Coronary artery (tissue), 2 donors: ENCODE measurements at regions not wholly inside any gene's neighbourhood (a gene's known extent, or its start where the extent isn't known, plus 50 kb on each side); places are given as distances from the start of the nearest gene placed in this dataset.
"Not testable (repeated sequence)": the region's sequence is repeated elsewhere in the genome, so short reads cannot be mapped to it uniquely, and the experiment has no call there.

ENCODE experiments used
- DNase-seq: peaks from one replicate; pipeline ENCODE4 v3.0.0-alpha.2; 2017; ENCODE audit warnings: low spot score
- H3K27ac ChIP-seq, 2 donors: fragments of 200-600 bp; sonication (generic); one replicate each; pipeline ENCODE4 v1.5.1; 2016 to 2019
- H3K4me3 ChIP-seq: fragments of 200-600 bp; sonication (generic); 2 replicates; pipeline ENCODE4 v1.5.1; 2016; ENCODE audit warnings: mild to moderate bottlenecking, moderate library complexity
- TF ChIP-seq, protein P1 (sequence below): fragments of 200-600 bp; sonication (generic); IDR thresholded peaks from one replicate; pipeline ENCODE4 v1.5.1; 2019; ENCODE audit warnings: antibody characterized with exemption

DNA sequence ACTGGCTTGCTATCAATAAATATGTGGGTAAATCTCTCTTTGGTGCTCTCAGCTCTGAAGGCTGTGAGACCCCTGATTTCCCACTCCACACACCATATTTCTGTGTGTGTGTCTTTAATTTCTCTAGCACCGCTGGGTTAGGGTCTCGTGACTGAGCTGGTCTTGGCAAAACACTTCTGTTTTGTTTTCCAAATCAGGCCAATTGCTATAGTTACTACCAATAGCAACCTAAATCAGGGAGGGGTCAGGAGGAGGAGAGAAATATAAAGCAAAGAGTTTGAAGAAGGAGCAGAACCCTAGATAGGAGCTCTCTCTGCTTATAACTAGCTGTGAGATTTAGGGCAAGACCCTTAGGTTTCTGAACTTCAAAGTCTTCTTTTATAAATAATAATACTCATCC lies 250.5 kb upstream of the IGFBP7 start:
- DNase-seq, result no peak
- Histone ChIP-seq H3K27ac (no peak overlapping the region), H3K4me3 (no peak overlapping the region)
- TF ChIP-seq, protein P1, sequence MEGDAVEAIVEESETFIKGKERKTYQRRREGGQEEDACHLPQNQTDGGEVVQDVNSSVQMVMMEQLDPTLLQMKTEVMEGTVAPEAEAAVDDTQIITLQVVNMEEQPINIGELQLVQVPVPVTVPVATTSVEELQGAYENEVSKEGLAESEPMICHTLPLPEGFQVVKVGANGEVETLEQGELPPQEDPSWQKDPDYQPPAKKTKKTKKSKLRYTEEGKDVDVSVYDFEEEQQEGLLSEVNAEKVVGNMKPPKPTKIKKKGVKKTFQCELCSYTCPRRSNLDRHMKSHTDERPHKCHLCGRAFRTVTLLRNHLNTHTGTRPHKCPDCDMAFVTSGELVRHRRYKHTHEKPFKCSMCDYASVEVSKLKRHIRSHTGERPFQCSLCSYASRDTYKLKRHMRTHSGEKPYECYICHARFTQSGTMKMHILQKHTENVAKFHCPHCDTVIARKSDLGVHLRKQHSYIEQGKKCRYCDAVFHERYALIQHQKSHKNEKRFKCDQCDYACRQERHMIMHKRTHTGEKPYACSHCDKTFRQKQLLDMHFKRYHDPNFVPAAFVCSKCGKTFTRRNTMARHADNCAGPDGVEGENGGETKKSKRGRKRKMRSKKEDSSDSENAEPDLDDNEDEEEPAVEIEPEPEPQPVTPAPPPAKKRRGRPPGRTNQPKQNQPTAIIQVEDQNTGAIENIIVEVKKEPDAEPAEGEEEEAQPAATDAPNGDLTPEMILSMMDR, result no peak

DNA sequence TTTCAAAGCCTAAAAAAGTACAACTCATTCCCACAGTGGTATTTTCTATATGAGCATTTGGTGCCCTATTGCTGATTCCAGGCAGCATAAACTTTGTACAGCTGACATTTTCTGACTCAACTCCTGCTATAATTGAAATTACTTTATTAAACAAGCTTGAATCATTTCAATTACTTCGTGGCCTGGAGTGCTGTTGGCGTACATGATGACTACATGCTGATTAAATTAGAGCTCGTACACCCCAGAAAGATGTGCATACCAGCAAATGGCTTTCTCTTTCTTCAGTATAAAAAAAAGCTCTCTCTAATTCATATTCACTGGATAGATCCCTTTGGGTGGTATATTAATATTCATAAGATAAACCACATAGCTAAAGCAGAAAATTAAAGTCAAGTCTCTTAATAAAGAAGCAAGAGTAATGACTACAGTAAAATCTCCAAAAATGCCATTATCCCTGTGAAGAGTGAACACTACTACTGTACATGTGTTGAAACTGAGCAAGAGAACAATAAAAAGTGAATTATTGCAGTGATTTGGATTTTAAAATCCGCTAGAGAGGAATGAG lies 245.0 kb upstream of the IGFBP7 start:
- Histone ChIP-seq H3K4me3 (no peak overlapping the region), H3K27ac (no peak overlapping the region)
- DNase-seq, result no peak
- TF ChIP-seq, protein P1, result no peak

DNA sequence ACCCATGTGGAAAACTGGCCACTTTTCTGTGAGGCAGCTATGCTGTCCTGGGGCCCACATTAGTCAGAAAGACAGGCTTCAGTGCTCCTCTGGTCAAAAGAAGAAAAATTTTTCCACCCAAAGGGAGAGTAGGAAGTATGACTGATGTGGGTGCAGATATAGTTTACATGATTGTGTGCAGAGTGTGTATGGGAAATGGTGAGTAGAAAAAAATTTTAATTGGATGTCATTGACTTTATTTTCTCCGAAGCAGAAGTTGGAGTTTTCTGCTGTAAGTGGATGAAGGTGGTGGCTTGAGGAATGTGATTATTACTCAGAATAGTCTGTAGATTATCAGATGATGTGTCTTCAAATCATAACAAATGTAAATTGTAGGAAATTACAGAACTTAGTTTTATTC lies 241.5 kb upstream of the IGFBP7 start:
- no peak overlapping the region for H3K4me3 ChIP-seq
- DNase-seq, result no peak
- H3K27ac ChIP-seq, result no peak overlapping the region
- TF ChIP-seq, protein P1, result no peak

DNA sequence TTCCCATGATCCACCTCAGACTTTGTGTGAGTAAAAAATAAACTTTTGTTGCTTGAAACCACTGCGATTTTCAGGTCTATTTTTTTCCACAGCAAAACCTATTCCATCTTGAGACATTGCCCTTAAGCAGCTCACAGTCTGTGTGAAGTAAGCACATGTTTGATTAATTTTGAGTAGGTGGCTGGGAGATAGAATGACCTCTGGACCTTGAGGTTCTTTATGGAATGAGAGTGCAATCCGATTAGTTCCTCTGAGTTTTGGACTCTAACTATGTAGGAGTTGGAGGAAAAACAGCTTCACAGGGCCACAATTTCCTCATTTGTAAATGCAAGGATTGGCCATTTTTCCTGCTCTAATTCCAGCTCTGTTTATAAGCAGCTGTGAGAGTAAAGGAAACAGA lies 234.1 kb upstream of the IGFBP7 start:
- TF ChIP-seq, protein P1, result no peak
- DNase-seq, result no peak
- H3K4me3 ChIP-seq, result no peak overlapping the region
- H3K27ac ChIP-seq, result no peak overlapping the region

DNA sequence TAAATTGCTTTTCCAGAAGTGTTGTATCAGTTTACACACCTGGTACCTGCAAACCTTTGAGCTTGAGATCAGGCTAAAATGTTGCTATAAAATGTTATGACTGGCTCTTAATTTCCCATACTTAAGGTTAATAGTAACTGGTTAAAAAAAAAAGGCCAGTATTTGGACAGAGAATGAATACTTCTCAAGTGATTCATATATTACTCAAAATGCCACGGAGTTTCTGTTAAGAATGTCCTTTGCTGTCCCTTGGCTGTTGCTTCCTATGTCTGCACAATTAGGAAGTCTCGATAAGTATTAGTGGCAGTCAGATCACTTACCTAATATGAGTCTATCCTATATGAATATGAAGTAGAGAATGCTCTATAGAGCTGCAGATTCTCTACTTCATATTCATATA lies 232.2 kb upstream of the IGFBP7 start:
- Histone ChIP-seq H3K4me3 (no peak overlapping the region), H3K27ac (no peak overlapping the region)
- TF ChIP-seq, protein P1, result no peak
- DNase-seq, result no peak

DNA sequence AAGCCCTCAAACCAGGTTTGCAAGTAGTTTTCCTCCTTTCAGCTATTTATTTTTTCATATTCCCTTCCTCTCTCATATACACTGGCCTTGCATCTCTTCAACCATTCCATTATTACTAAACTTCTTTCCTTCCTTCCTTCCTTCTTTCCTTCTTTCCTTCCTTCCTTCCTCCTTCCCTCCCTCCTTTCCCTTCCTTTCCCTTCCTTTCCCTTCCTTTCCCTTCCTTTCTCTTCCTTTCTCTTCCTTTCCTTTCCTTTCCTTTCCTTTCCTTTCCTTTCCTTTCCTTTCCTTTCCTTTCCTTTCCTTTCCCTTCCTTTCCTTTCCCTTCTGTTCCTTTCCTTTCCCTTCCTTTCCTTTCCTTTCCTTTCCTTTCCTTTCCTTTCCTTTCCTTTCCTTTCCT lies 228.7 kb upstream of the IGFBP7 start:
- not testable (repeated sequence) for DNase-seq, H3K4me3 ChIP-seq, H3K27ac ChIP-seq

DNA sequence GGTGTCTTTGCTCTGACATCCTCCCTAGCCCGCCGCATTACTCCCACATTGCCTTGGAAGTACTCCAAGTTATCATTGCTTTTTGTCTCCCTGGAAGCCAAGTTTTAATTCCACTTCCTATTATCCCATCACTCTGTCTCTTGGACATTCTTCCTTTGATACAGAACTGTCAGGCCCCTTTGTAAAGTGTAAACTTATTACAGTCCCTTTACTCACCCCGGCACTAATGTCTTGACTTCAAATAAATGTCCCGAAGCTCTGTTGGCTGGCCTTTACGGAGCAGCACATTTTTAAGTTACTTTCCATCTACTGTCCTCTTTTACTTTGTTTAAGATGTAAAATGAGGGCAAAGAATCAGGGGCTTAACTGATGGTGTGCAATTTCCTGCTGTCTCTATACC lies 223.5 kb upstream of the IGFBP7 start:
- no peak overlapping the region for H3K27ac ChIP-seq
- no peak overlapping the region for H3K4me3 ChIP-seq
- DNase-seq, result no peak
- TF ChIP-seq, protein P1, result no peak

DNA sequence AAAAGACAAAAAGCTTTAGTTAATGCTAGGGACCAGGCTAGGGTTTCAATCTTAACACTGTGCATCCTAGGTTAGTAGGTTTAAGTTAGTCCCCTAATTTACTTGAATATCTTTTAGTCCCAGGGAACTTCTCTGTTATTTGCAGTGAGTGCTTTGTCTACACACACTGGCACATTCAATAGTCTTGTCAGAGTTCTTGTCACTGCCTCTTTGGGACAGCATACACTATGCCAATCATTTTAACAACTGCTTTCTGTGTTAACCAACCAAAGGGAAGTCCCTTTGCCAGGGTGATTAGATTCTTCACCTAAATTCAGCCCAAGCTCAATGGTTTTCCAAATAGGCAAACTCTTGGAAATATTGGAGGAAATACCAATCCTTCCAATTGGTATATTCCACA lies 221.8 kb upstream of the IGFBP7 start:
- DNase-seq, result no peak
- H3K4me3 ChIP-seq, result no peak overlapping the region
- TF ChIP-seq, protein P1, result no peak
- no peak overlapping the region for H3K27ac ChIP-seq
